ENCODE measurements at regions not wholly inside any gene's neighbourhood (a gene's known extent, or its start where the extent isn't known, plus 50 kb on each side); places are given as distances from the start of the nearest gene placed in this dataset.
"Not testable (repeated sequence)": the region's sequence is repeated elsewhere in the genome, so short reads cannot be mapped to it uniquely, and the experiment has no call there.

DNA sequence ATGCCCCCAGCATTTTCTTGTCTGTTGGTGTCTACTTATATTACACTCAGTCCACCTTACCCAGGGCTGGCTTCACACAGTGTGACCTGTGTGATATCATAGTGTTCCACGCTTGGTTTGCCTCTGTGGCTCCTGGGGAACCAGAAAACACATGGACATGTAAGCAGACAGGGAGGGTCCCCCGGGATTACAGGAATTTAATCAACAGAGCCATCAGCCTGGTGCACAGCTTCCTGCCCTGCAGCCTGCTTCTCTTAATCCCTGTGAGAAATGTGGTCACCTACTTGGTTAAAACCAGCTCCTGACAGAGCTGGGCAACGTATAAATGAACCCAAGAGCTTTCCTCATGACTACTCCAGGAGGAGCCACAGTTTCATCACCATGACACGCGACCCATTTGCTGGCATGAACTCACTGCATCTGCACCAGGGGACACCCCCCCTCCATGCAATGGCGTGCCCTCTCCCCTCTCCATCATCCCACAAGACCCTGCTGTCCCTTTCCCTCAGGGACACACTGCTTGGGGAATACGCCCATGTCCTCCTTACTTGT lies 152.1 kb downstream of the UQCRFS1 start:
- H3K4me3 Mint-ChIP-seq = no peak overlapping the region
- no peak for DNase-seq (ENCODE audit: low spot score)
- H3K36me3 Mint-ChIP-seq (ENCODE audit: low read depth) = no peaks in the 10 kb centered on the region
- H3K27me3 Mint-ChIP-seq (ENCODE audit: low read depth) = no peaks in the 10 kb centered on the region
- H3K4me1 Mint-ChIP-seq (ENCODE audit: low read depth) = no peaks in the 10 kb centered on the region
- no peaks in the 10 kb centered on the region for H3K9me3 Mint-ChIP-seq
- H3K27ac Mint-ChIP-seq = no peak overlapping the region

DNA sequence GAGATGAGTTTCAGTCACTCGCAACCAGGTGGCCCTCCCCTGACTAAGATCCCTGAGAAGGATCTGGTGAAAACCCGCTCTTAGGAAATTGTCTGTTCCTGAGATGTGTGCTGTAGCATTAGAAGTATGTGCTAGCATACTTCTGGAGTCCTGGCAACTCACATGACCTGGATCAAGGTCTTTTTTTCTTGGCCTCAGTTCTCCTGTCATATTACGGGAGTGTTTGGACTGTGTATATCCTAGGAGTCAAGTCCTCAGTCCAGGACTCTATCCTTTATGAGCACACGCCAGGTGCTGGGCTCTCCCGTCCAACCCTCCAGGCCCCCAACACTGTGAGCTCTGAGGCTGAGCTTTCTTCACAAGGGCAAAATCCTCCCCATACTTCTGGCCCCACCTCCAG lies 156.4 kb downstream of the UQCRFS1 start:
- H3K4me1 Mint-ChIP-seq (ENCODE audit: low read depth) = no peaks in the 10 kb centered on the region
- H3K9me3 Mint-ChIP-seq = no peaks in the 10 kb centered on the region
- H3K27me3 Mint-ChIP-seq (ENCODE audit: low read depth) = no peaks in the 10 kb centered on the region
- no peak overlapping the region for H3K27ac Mint-ChIP-seq
- no peak overlapping the region for H3K4me3 Mint-ChIP-seq
- DNase-seq (ENCODE audit: low spot score) = no peak
- no peaks in the 10 kb centered on the region for H3K36me3 Mint-ChIP-seq (ENCODE audit: low read depth)

DNA sequence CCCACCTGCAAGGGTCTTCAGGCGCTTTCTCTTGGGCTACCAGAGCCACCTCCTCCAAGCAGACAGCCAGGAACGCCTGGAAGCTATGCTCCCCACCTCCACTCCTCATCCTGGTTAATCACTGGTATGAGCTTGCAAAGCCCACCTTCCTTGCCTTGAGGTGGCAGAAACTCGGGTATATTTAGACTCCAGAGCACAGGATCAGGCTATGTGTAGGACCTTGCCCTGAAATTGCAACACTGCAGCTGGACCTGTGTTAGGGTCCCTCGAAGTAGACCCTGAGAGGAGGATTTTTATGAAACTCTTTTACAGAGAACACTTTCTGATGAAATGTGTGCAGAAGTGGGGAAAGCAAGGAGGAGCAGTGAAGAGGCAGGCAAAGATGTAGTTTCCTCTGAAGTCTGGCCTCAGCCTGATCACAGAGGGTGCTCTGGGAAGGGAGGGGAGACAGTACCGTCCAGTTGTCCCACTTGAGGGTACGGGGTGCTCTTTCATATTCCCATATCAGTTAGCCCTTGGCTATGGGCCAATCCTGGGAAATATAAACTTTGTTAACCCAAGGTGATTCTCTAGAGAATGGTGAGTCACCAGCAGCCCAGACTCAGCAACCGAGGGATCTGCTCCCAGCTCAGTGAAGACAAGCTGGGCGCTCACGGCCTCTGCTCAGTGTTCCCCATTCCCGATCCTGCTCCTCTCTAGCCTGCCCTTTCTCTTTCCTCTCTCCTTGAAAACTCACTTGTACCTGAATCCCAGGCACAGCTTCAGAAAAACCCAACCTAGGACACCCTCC lies 157.9 kb downstream of the UQCRFS1 start:
- no peak for DNase-seq (ENCODE audit: low spot score)
- no peaks in the 10 kb centered on the region for H3K27me3 Mint-ChIP-seq (ENCODE audit: low read depth)
- no peaks in the 10 kb centered on the region for H3K36me3 Mint-ChIP-seq (ENCODE audit: low read depth)
- no peak overlapping the region for H3K4me3 Mint-ChIP-seq
- H3K27ac Mint-ChIP-seq = no peak overlapping the region
- no peaks in the 10 kb centered on the region for H3K4me1 Mint-ChIP-seq (ENCODE audit: low read depth)
- H3K9me3 Mint-ChIP-seq = no peaks in the 10 kb centered on the region

DNA sequence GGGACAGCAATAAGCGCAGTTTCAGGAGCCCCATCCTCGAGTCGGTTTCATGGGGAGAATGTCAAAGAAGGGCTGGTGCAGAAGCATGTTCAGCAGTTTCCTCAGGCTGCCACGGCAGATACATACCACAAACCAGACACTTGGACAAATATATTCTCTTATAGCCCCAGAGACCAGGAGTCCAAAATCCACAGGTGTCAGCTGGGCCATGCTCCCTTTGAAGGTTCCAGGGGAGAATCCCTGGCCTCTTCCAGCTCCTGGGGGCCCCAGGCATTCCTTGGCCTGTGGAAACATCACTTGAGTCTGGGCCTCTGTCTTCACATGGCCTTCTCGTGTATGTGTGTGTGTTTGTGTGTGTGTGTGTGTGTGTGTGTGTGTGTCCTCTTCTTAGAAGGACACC lies 164.1 kb downstream of the UQCRFS1 start:
- Mint-ChIP-seq H3K4me3 (no peak overlapping the region), H3K36me3 (ENCODE audit: low read depth) (no peaks in the 10 kb centered on the region), H3K9me3 (no peaks in the 10 kb centered on the region), H3K4me1 (ENCODE audit: low read depth) (no peaks in the 10 kb centered on the region), H3K27ac (no peak overlapping the region), H3K27me3 (ENCODE audit: low read depth) (no peaks in the 10 kb centered on the region)
- no peak for DNase-seq (ENCODE audit: low spot score)

DNA sequence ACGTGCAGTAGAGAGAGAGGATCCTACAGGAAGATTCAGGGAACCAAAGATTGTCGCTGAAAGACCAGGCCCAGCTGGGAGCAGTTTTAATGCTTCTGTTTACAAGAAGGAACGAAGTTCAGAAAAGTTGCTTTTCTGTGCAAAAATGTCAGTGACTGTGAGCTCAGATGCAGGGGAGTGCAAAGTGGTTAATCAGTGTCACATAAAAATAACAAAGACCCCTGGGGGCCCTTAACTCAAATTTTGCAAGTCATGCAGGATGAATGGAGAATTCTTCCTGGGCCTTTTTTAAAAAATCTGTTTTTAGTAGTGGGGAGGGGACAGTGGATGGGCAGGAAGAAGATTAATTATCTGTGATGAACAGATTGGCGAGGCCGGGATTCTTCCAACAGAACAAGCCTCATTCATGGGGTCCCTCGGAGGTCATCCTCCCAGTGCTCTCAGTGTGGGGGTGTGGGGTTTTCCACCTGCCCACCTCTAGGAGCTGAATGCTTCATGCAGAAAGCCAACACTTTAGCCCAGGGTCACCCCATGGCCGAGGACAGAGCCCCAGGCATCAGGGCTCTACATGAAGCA lies 167.2 kb downstream of the UQCRFS1 start:
- H3K36me3 Mint-ChIP-seq (ENCODE audit: low read depth) = no peaks in the 10 kb centered on the region
- H3K4me1 Mint-ChIP-seq (ENCODE audit: low read depth) = no peaks in the 10 kb centered on the region
- H3K27ac Mint-ChIP-seq = no peak overlapping the region
- no peak for DNase-seq (ENCODE audit: low spot score)
- H3K27me3 Mint-ChIP-seq (ENCODE audit: low read depth) = no peaks in the 10 kb centered on the region
- no peak overlapping the region for H3K4me3 Mint-ChIP-seq
- H3K9me3 Mint-ChIP-seq = peaks cover 5% of the 10 kb centered on the region

DNA sequence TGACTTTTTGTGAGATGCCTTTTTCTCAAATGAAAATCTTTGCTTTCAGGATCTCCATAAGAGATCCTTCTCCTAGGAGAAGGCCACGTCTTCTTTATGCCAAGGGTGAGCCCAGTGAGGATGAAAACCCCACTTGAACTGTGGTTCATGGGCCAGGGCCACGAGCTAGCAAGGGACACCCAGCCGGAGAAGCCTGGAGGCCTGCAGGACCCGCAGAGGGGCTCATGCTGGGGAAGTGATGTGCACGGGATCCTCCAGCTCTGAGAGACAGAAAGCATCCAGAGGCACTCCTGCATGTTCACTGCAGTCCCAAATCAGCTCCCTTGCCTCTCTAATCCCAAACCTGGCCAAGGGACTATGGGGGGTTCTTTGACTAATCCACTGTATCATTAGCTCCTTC lies 168.9 kb downstream of the UQCRFS1 start:
- Mint-ChIP-seq H3K4me3 (no peak overlapping the region), H3K27me3 (ENCODE audit: low read depth) (no peaks in the 10 kb centered on the region), H3K9me3 (peaks cover 5% of the 10 kb centered on the region), H3K27ac (no peak overlapping the region), H3K4me1 (ENCODE audit: low read depth) (no peaks in the 10 kb centered on the region), H3K36me3 (ENCODE audit: low read depth) (no peaks in the 10 kb centered on the region)
- DNase-seq (ENCODE audit: low spot score) = no peak

DNA sequence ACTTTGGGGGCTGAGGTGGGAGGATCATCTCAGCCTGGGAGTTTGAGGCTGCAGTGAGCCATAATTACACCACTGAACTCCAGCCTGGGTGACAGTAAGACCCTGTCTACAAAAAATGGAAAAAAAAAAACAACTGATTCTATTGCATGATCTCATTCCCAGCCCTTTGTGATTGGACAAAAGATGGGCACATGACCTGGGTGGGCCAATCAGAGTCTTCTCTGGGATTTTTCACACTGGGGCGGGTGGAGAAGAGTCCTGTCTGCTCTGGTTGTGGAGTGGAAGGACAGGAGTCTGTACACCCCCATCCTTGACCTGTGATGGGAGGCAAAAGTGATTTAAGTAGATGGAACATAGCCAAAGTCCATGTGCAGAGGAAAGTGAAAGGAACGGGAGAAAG lies 170.5 kb downstream of the UQCRFS1 start:
- H3K27me3 Mint-ChIP-seq (ENCODE audit: low read depth) = no peaks in the 10 kb centered on the region
- H3K36me3 Mint-ChIP-seq (ENCODE audit: low read depth) = no peaks in the 10 kb centered on the region
- no peak for DNase-seq (ENCODE audit: low spot score)
- no peak overlapping the region for H3K4me3 Mint-ChIP-seq
- H3K27ac Mint-ChIP-seq = no peak overlapping the region
- H3K9me3 Mint-ChIP-seq = peaks cover 5% of the 10 kb centered on the region
- no peaks in the 10 kb centered on the region for H3K4me1 Mint-ChIP-seq (ENCODE audit: low read depth)

DNA sequence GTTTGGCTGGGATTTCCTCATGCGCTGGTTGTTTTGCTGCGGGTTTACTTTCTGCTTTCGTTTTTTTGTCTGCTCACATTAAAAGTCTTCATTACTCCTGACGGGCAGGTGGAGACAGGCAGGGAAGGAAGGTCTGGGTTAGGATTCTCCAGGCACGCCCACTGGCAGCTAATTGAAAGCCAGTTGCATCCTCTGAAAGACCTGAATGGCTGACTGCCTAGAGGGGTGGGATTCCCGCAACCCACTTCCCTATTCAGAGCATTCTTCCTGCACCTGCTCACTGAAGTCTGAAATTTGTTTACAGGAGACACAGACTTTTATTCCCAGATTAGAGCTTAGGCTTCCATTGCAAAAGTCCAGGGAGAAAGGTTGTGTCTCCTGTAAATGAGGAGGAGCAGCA lies 172.0 kb downstream of the UQCRFS1 start:
- no peak overlapping the region for H3K4me3 Mint-ChIP-seq
- no peaks in the 10 kb centered on the region for H3K36me3 Mint-ChIP-seq (ENCODE audit: low read depth)
- no peaks in the 10 kb centered on the region for H3K27me3 Mint-ChIP-seq (ENCODE audit: low read depth)
- DNase-seq (ENCODE audit: low spot score) = no peak
- no peaks in the 10 kb centered on the region for H3K4me1 Mint-ChIP-seq (ENCODE audit: low read depth)
- H3K27ac Mint-ChIP-seq = no peak overlapping the region
- peaks cover 5% of the 10 kb centered on the region for H3K9me3 Mint-ChIP-seq

DNA sequence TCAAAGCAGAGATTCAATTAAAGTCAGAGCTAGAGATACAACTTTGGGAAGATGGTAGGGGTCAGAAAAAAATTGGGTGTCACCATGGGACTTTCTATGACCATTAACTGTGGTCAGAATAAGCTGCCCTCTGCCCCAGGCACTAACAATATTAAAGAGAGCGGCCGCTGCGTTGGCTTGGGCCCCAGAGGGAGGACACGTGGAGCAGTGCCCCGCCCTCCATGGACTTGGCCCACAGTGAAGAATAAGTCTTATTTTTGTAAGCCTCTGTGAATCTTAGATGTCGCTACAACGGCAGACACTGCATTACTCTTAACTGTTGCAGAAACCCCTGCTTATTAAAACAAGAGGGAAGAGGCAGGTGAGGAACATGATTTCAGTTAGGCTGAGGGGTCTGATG lies 172.7 kb downstream of the UQCRFS1 start:
- Mint-ChIP-seq H3K4me1 (ENCODE audit: low read depth) (no peaks in the 10 kb centered on the region), H3K36me3 (ENCODE audit: low read depth) (no peaks in the 10 kb centered on the region), H3K4me3 (no peak overlapping the region), H3K27me3 (ENCODE audit: low read depth) (no peaks in the 10 kb centered on the region), H3K27ac (no peak overlapping the region), H3K9me3 (peaks cover 5% of the 10 kb centered on the region)
- DNase-seq (ENCODE audit: low spot score) = no peak

DNA sequence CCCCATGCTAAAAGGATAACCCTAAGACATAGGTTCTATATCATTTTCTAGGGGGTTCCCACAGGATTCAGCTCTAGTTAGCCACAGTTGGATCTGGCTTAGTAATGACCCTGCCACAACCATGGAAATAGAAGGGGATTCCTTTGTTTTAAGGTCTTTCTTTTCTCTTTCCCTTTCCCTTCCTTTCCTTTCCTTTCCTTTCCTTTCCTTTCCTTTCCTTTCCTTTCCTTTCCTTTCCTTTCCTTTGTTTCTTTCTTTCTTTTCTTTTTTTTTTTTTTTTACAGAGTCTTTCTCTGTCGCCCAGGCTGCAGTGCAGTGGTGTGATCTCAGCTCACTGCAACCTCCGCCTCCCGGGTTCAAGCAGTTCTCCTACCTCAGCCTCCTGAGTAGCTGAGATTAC lies 173.9 kb downstream of the UQCRFS1 start:
- not testable (repeated sequence) for H3K27ac Mint-ChIP-seq; H3K27me3 Mint-ChIP-seq (ENCODE audit: low read depth)

DNA sequence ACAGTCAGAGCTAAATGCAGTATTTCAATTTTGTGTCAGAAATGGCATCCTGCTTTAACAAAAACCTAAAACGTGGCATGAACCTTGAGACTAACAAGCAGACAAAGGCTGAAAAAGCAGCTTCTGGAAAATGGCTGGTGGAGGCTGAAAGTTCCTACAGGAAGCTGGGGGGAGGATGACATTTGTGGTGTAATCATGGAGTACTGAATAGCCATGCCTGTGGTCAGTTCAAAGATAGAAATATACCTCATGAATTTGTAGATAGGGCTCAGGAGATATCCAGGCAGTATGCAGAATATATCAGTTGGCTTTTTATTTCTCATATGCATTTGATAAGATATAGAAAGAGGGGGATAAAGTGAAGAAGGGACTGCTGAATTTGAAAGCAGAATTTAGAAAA lies 181.7 kb downstream of the UQCRFS1 start:
- H3K27me3 Mint-ChIP-seq (ENCODE audit: low read depth) = no peaks in the 10 kb centered on the region
- H3K9me3 Mint-ChIP-seq = no peaks in the 10 kb centered on the region
- no peaks in the 10 kb centered on the region for H3K36me3 Mint-ChIP-seq (ENCODE audit: low read depth)
- no peak overlapping the region for H3K4me3 Mint-ChIP-seq
- H3K4me1 Mint-ChIP-seq (ENCODE audit: low read depth) = no peaks in the 10 kb centered on the region
- no peak for DNase-seq (ENCODE audit: low spot score)
- no peak overlapping the region for H3K27ac Mint-ChIP-seq

More for the DNA sequence above, 173.9 kb downstream of the UQCRFS1 start:
- not testable (repeated sequence) for H3K4me3 Mint-ChIP-seq; H3K36me3 Mint-ChIP-seq (ENCODE audit: low read depth); DNase-seq (ENCODE audit: low spot score); H3K9me3 Mint-ChIP-seq; H3K4me1 Mint-ChIP-seq (ENCODE audit: low read depth)

DNA sequence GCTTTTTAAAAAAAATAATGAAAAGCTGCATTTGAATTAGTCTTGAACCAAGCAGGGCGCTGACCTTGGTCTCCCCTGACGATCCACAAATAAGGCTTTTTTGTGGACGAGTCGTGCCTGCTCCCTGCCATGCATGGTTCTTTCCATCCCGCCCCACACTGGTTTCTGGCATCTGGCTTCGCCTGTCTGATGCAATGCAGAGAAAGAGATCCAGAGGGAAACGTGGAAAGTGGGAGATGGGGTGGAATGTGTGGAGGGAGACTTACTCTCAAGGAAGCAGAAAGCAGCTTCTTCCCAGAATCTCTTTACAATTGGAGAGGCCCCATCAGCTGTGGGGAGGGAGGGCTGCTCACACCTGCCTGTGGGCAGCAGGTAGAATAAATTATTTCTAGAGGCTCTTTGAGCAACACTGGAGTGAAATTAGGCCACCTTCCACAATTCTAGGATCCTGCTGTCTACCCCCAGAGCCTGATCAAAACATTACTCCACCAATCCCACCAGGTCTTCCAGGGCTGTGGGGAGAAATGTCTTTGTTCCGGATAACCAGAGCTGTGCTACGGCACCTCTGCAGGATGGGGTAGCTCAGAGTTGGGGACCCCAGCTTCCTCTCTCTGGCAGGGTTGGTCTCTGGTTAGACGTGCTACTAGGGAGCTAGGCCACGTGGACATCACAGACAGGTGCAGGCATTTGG lies 183.5 kb downstream of the UQCRFS1 start:
- Mint-ChIP-seq H3K4me1 (ENCODE audit: low read depth) (no peaks in the 10 kb centered on the region), H3K4me3 (no peak overlapping the region), H3K9me3 (no peaks in the 10 kb centered on the region), H3K27me3 (ENCODE audit: low read depth) (no peaks in the 10 kb centered on the region), H3K27ac (no peak overlapping the region), H3K36me3 (ENCODE audit: low read depth) (no peaks in the 10 kb centered on the region)
- DNase-seq (ENCODE audit: low spot score) = no peak

DNA sequence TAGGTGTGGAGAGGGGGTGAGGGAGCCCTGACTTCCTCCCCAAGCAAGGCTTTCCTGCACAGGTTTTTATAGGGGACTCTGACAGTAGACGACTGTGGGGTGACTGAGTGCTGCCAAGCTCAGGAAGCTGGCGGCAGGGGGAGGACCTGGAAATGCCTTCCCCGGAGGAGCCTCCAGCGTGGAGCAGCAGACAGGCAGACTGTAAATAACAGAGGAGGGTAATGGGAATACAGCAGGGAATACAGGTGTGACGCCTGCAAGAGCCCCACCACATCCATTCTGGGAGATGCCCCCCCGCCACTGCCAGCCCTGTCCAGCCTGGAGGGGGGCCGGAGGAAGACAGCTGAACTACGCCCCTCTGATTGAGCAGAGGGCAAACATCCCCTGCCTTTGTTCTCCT lies 190.4 kb downstream of the UQCRFS1 start:
- no peaks in the 10 kb centered on the region for H3K9me3 Mint-ChIP-seq

DNA sequence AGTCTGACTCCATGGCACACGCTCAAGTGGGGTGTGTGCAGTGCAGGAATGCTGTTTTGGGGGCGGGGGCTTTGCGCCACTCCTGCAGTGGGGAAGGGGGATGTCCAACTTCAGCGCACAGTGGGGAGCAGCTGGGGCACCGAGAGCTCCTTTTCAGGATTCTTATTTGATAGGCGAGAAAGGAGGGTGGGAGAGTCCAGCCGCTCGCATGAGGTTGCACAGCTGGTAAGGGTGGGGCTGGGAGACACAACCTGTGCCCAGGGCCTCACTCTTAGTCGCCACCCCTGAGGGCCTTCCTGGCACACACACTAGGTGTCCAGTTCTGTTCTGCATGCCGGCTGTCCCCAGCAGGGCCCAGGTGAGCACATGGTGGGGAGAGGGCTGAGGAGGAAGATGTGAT lies 190.8 kb downstream of the UQCRFS1 start:
- H3K4me3 Mint-ChIP-seq = no peak overlapping the region
- no peak overlapping the region for H3K27ac Mint-ChIP-seq
- DNase-seq (ENCODE audit: low spot score) = no peak
- H3K36me3 Mint-ChIP-seq (ENCODE audit: low read depth) = no peaks in the 10 kb centered on the region
- H3K27me3 Mint-ChIP-seq (ENCODE audit: low read depth) = no peaks in the 10 kb centered on the region
- no peaks in the 10 kb centered on the region for H3K4me1 Mint-ChIP-seq (ENCODE audit: low read depth)
- no peaks in the 10 kb centered on the region for H3K9me3 Mint-ChIP-seq

More for the DNA sequence above, 190.4 kb downstream of the UQCRFS1 start:
- no peak for DNase-seq (ENCODE audit: low spot score)
- Mint-ChIP-seq H3K27ac (no peak overlapping the region), H3K36me3 (ENCODE audit: low read depth) (no peaks in the 10 kb centered on the region), H3K27me3 (ENCODE audit: low read depth) (no peaks in the 10 kb centered on the region), H3K4me3 (no peak overlapping the region), H3K4me1 (ENCODE audit: low read depth) (no peaks in the 10 kb centered on the region)
